WTC11 (cell line): ENCODE measurements at regions not wholly inside any gene's neighbourhood (a gene's known extent, or its start where the extent isn't known, plus 50 kb on each side); places are given as distances from the start of the nearest gene placed in this dataset.

Experiments
- ATAC-seq: fragments of 200-7000 bp; cut with Tn5 transposase; 2 replicates; pipeline ENCODE4 v1.10.0; 2021; ENCODE audit warnings: mild to moderate bottlenecking, moderate library complexity
- CTCF ChIA-PET: fragments of 300-600 bp; sonication (Branson Sonifier 250); formaldehyde crosslinking; loops from one replicate; lab custom pipeline; 2021; ENCODE audit warnings: antibody characterized with exemption; lab: Charles Lee
- POLR2A ChIA-PET: fragments of 350-600 bp; sonication (Branson Sonifier 250); formaldehyde crosslinking; loops from one replicate; lab custom pipeline; 2021; ENCODE audit warnings: antibody characterized with exemption; lab: Charles Lee
- DNase-seq: peaks from one replicate; pipeline ENCODE4 v3.0.0; 2021; ENCODE audit warnings: low spot score
- H3K27ac Mint-ChIP-seq: 2 replicates; pipeline ENCODE4 v1.8.0; 2021; ENCODE audit warnings: mixed read lengths
- H3K27me3 Mint-ChIP-seq: 2 replicates; pipeline ENCODE4 v1.8.0; 2021; ENCODE audit warnings: low read depth, mild to moderate bottlenecking, moderate library complexity, mixed read lengths
- H3K36me3 Mint-ChIP-seq: 2 replicates; pipeline ENCODE4 v1.8.0; 2021; ENCODE audit warnings: mixed read lengths
- H3K4me1 Mint-ChIP-seq: 2 replicates; pipeline ENCODE4 v1.8.0; 2022; ENCODE audit warnings: mixed read lengths
- H3K4me3 Mint-ChIP-seq: 2 replicates; pipeline ENCODE4 v1.8.0; 2021; ENCODE audit warnings: mild to moderate bottlenecking, moderate library complexity, mixed read lengths
- H3K9me3 Mint-ChIP-seq: 2 replicates; pipeline ENCODE4 v1.8.0; 2021; ENCODE audit warnings: mixed read lengths
- CREM ChIP-seq: sonication (generic); formaldehyde crosslinking; IDR thresholded peaks from 2 replicates; pipeline ENCODE4 v1.8.1; 2022; ENCODE audit warnings: mild to moderate bottlenecking, missing genetic modification reagents, moderate library complexity
- ETV6 ChIP-seq: sonication (generic); formaldehyde crosslinking; IDR thresholded peaks from 2 replicates; pipeline ENCODE4 v1.8.1; 2022; ENCODE audit warnings: mild to moderate bottlenecking, missing genetic modification reagents
- GRHL2 ChIP-seq: fragments of 250-450 bp; sonication (Bioruptor Pico); IDR thresholded peaks from 2 replicates; pipeline ENCODE4 v1.8.0; 2022; ENCODE audit warnings: mild to moderate bottlenecking, moderate library complexity; ENCODE audit not compliant: insufficient replicate concordance, severe bottlenecking
- JUN ChIP-seq: sonication (generic); formaldehyde crosslinking; IDR thresholded peaks from 2 replicates; pipeline ENCODE4 v1.8.0; 2023; ENCODE audit warnings: mild to moderate bottlenecking, missing genetic modification reagents
- MYBL2 ChIP-seq: sonication (generic); formaldehyde crosslinking; IDR thresholded peaks from 2 replicates; pipeline ENCODE4 v1.8.1; 2023; ENCODE audit warnings: mild to moderate bottlenecking, moderate library complexity, missing genetic modification reagents
- NR3C1 ChIP-seq: sonication (generic); formaldehyde crosslinking; conservative IDR thresholded peaks from 2 replicates; pipeline ENCODE4 v1.8.1; 2023; ENCODE audit warnings: low read depth, mild to moderate bottlenecking, missing genetic modification reagents
- RELA ChIP-seq: sonication (generic); formaldehyde crosslinking; IDR thresholded peaks from 2 replicates; pipeline ENCODE4 v1.8.1; 2022; ENCODE audit warnings: missing genetic modification reagents, mild to moderate bottlenecking, borderline replicate concordance
- SOX15 ChIP-seq: fragments of 250-450 bp; sonication (Bioruptor Pico); IDR thresholded peaks from 2 replicates; pipeline ENCODE4 v1.9.0; 2021; ENCODE audit warnings: mild to moderate bottlenecking
- TCF7 ChIP-seq: sonication (generic); formaldehyde crosslinking; IDR thresholded peaks from 2 replicates; pipeline ENCODE4 v1.8.0; 2022; ENCODE audit warnings: mild to moderate bottlenecking, low read depth, missing genetic modification reagents, moderate library complexity
- TEAD1 ChIP-seq: sonication (generic); formaldehyde crosslinking; IDR thresholded peaks from 2 replicates; pipeline ENCODE4 v1.8.0; 2022; ENCODE audit warnings: mild to moderate bottlenecking, missing genetic modification reagents
- ZNF219 ChIP-seq: sonication (generic); formaldehyde crosslinking; IDR thresholded peaks from 2 replicates; pipeline ENCODE4 v1.8.0; 2023; ENCODE audit warnings: missing genetic modification reagents, mild to moderate bottlenecking, borderline replicate concordance
- ZNF317 ChIP-seq: sonication (generic); formaldehyde crosslinking; IDR thresholded peaks from 2 replicates; pipeline ENCODE4 v1.8.1; 2023; ENCODE audit warnings: low read depth, mild to moderate bottlenecking, moderate library complexity, missing genetic modification reagents, borderline replicate concordance
- TF ChIP-seq, protein P1 (sequence below): sonication (generic); formaldehyde crosslinking; IDR thresholded peaks from 2 replicates; pipeline ENCODE4 v1.8.1; 2022; ENCODE audit warnings: mild to moderate bottlenecking, missing genetic modification reagents, moderate library complexity, borderline replicate concordance
- TF ChIP-seq, protein P2 (sequence below): fragments of 250-450 bp; sonication (Bioruptor Pico); IDR thresholded peaks from 2 replicates; pipeline ENCODE4 v1.9.0; 2021; ENCODE audit warnings: moderate library complexity, mild to moderate bottlenecking, inconsistent platforms, borderline replicate concordance
- TF ChIP-seq, protein P3 (sequence below): sonication (generic); formaldehyde crosslinking; IDR thresholded peaks from 2 replicates; pipeline ENCODE4 v1.8.1; 2023; ENCODE audit warnings: mild to moderate bottlenecking, moderate library complexity, missing genetic modification reagents
- TF ChIP-seq, protein P4 (sequence below): sonication (generic); formaldehyde crosslinking; IDR thresholded peaks from 2 replicates; pipeline ENCODE4 v1.8.0; 2022; ENCODE audit warnings: mild to moderate bottlenecking, missing genetic modification reagents
- TF ChIP-seq, protein P5 (sequence below): fragments of 200-600 bp; IDR thresholded peaks from 2 replicates; pipeline ENCODE4 v1.8.0; 2022; ENCODE audit warnings: antibody characterized with exemption
- TF ChIP-seq, protein P6 (sequence below): sonication (generic); formaldehyde crosslinking; IDR thresholded peaks from 2 replicates; pipeline ENCODE4 v1.8.1; 2023; ENCODE audit warnings: mild to moderate bottlenecking, missing genetic modification reagents
- TF ChIP-seq, protein P7 (sequence below): fragments of 250-450 bp; sonication (Bioruptor Pico); IDR thresholded peaks from 2 replicates; pipeline ENCODE4 v1.9.0; 2021; ENCODE audit warnings: mild to moderate bottlenecking
- TF ChIP-seq, protein P8 (sequence below): sonication (generic); formaldehyde crosslinking; IDR thresholded peaks from 2 replicates; pipeline ENCODE4 v1.8.0; 2022; ENCODE audit warnings: mild to moderate bottlenecking, missing genetic modification reagents
- TF ChIP-seq, protein P9 (sequence below): sonication (generic); formaldehyde crosslinking; IDR thresholded peaks from 2 replicates; pipeline ENCODE4 v1.8.0; 2022; ENCODE audit warnings: mild to moderate bottlenecking, missing genetic modification reagents

DNA sequence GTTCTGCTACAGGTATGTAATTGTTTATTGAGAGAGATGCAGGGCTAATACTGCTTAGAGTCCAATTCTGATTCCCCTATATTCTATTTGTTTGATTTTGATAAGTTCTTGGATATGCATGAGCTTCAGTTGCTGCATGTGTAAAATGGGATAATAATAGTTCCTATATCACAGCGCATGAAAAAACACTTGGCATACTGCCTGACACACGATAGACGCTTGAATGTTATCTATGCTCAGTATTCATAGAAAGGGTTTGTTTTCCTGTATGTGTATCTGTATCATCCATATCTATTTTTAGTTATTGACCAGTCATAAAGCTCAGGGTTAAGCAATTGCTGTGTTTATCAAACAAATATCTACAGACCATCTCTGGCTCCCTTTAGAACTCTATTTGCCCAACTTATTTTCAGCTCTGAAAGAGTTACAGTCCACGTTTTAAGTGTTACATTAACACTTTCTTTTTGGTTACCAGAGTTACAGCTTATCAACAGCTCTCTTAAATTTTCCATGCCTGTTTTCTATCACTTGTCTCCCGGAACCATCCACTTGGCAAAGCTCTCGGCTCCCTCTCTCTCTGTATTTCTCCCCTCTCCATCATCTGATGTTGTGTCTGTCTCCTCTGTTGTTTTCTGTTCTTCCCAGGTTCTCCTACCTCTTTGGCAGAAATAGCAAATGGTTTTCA, 334.8 kb downstream of the CBLN1 start:
- CTCF ChIA-PET: interaction anchor here (1.0 kb wide), 1 partner anchor 402 kb away, joined by 3 read pairs; no protein-coding TSS in a partner anchor
- no peak overlapping the region for H3K27ac Mint-ChIP-seq
- no peak overlapping the region for H3K4me3 Mint-ChIP-seq
- DNase-seq (no peak), ATAC-seq (no peak)
- peaks cover 21% of the 10 kb centered on the region for H3K9me3 Mint-ChIP-seq
- TF ChIP-seq, protein P1, sequence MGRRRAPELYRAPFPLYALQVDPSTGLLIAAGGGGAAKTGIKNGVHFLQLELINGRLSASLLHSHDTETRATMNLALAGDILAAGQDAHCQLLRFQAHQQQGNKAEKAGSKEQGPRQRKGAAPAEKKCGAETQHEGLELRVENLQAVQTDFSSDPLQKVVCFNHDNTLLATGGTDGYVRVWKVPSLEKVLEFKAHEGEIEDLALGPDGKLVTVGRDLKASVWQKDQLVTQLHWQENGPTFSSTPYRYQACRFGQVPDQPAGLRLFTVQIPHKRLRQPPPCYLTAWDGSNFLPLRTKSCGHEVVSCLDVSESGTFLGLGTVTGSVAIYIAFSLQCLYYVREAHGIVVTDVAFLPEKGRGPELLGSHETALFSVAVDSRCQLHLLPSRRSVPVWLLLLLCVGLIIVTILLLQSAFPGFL: no peak
- TF ChIP-seq, protein P2, sequence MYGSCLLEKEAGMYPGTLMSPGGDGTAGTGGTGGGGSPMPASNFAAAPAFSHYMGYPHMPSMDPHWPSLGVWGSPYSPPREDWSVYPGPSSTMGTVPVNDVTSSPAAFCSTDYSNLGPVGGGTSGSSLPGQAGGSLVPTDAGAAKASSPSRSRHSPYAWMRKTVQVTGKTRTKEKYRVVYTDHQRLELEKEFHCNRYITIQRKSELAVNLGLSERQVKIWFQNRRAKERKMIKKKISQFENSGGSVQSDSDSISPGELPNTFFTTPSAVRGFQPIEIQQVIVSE (CRISPR knock-in tag): no peak
- TF ChIP-seq MYBL2 (CRISPR knock-in tag) (no peak), GRHL2 (CRISPR knock-in tag) (no peak), TEAD1 (CRISPR knock-in tag) (no peak), ZNF317 (no peak), RELA (CRISPR knock-in tag) (no peak), NR3C1 (CRISPR knock-in tag) (no peak), CREM (no peak)
- TF ChIP-seq, protein P3, sequence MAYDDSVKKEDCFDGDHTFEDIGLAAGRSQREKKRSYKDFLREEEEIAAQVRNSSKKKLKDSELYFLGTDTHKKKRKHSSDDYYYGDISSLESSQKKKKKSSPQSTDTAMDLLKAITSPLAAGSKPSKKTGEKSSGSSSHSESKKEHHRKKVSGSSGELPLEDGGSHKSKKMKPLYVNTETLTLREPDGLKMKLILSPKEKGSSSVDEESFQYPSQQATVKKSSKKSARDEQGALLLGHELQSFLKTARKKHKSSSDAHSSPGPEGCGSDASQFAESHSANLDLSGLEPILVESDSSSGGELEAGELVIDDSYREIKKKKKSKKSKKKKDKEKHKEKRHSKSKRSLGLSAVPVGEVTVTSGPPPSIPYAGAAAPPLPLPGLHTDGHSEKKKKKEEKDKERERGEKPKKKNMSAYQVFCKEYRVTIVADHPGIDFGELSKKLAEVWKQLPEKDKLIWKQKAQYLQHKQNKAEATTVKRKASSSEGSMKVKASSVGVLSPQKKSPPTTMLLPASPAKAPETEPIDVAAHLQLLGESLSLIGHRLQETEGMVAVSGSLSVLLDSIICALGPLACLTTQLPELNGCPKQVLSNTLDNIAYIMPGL (CRISPR knock-in tag): no peak
- TF ChIP-seq, protein P4, sequence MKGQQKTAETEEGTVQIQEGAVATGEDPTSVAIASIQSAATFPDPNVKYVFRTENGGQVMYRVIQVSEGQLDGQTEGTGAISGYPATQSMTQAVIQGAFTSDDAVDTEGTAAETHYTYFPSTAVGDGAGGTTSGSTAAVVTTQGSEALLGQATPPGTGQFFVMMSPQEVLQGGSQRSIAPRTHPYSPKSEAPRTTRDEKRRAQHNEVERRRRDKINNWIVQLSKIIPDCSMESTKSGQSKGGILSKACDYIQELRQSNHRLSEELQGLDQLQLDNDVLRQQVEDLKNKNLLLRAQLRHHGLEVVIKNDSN: no peak
- H3K4me1 Mint-ChIP-seq: no peaks in the 10 kb centered on the region
- POLR2A ChIA-PET: no interaction called here
- peaks cover 5% of the 10 kb centered on the region; the same call in 1 of the 2 replicates for H3K36me3 Mint-ChIP-seq
- no peaks in the 10 kb centered on the region; the same call in 1 of the 2 replicates for H3K27me3 Mint-ChIP-seq

DNA sequence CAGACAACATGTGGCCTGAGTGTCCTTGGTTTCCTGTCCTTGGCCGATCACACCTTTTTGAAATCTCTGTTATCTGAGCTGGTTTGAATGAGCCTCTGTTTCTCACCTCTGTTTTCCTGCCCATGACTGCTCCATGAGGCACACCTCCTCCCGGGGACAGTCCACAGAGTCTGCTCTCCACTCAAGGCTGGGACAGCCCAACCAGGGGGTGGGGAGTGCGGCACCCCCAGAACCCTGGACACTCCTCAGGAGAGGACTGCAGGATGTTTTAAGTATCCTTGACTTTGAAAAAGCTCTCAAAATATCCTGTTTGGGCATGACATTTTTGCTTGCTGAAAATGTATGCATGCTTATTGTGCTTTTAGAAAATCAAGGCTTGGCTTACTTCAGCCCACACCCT, 333.0 kb upstream of the N4BP1 start:
- DNase-seq: no peak
- 0 out of 2 replicates have a peak, but pooled peaks cover 4% of the 10 kb centered on the region for H3K9me3 Mint-ChIP-seq
- H3K4me1 Mint-ChIP-seq: 0 out of 2 replicates have a peak, but pooled peaks cover 3% of the 10 kb centered on the region
- H3K27ac Mint-ChIP-seq: no peak overlapping the region
- ChIA-PET POLR2A (no interaction called here), CTCF (no interaction called here)
- H3K4me3 Mint-ChIP-seq: no peak overlapping the region
- no peaks in the 10 kb centered on the region; the same call in 1 of the 2 replicates for H3K27me3 Mint-ChIP-seq
- ATAC-seq: no peak
- H3K36me3 Mint-ChIP-seq: no peaks in the 10 kb centered on the region
- TF ChIP-seq, protein P5, sequence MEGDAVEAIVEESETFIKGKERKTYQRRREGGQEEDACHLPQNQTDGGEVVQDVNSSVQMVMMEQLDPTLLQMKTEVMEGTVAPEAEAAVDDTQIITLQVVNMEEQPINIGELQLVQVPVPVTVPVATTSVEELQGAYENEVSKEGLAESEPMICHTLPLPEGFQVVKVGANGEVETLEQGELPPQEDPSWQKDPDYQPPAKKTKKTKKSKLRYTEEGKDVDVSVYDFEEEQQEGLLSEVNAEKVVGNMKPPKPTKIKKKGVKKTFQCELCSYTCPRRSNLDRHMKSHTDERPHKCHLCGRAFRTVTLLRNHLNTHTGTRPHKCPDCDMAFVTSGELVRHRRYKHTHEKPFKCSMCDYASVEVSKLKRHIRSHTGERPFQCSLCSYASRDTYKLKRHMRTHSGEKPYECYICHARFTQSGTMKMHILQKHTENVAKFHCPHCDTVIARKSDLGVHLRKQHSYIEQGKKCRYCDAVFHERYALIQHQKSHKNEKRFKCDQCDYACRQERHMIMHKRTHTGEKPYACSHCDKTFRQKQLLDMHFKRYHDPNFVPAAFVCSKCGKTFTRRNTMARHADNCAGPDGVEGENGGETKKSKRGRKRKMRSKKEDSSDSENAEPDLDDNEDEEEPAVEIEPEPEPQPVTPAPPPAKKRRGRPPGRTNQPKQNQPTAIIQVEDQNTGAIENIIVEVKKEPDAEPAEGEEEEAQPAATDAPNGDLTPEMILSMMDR: no peak
- TF ChIP-seq, protein P6, sequence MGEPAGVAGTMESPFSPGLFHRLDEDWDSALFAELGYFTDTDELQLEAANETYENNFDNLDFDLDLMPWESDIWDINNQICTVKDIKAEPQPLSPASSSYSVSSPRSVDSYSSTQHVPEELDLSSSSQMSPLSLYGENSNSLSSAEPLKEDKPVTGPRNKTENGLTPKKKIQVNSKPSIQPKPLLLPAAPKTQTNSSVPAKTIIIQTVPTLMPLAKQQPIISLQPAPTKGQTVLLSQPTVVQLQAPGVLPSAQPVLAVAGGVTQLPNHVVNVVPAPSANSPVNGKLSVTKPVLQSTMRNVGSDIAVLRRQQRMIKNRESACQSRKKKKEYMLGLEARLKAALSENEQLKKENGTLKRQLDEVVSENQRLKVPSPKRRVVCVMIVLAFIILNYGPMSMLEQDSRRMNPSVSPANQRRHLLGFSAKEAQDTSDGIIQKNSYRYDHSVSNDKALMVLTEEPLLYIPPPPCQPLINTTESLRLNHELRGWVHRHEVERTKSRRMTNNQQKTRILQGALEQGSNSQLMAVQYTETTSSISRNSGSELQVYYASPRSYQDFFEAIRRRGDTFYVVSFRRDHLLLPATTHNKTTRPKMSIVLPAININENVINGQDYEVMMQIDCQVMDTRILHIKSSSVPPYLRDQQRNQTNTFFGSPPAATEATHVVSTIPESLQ (CRISPR knock-in tag): no peak
- TF ChIP-seq, protein P7, sequence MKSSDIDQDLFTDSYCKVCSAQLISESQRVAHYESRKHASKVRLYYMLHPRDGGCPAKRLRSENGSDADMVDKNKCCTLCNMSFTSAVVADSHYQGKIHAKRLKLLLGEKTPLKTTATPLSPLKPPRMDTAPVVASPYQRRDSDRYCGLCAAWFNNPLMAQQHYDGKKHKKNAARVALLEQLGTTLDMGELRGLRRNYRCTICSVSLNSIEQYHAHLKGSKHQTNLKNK (CRISPR knock-in tag): no peak
- TF ChIP-seq, protein P8, sequence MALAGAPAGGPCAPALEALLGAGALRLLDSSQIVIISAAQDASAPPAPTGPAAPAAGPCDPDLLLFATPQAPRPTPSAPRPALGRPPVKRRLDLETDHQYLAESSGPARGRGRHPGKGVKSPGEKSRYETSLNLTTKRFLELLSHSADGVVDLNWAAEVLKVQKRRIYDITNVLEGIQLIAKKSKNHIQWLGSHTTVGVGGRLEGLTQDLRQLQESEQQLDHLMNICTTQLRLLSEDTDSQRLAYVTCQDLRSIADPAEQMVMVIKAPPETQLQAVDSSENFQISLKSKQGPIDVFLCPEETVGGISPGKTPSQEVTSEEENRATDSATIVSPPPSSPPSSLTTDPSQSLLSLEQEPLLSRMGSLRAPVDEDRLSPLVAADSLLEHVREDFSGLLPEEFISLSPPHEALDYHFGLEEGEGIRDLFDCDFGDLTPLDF (CRISPR knock-in tag): no peak
- no peak for TF ChIP-seq ZNF219 (CRISPR knock-in tag)
- TF ChIP-seq, protein P9, sequence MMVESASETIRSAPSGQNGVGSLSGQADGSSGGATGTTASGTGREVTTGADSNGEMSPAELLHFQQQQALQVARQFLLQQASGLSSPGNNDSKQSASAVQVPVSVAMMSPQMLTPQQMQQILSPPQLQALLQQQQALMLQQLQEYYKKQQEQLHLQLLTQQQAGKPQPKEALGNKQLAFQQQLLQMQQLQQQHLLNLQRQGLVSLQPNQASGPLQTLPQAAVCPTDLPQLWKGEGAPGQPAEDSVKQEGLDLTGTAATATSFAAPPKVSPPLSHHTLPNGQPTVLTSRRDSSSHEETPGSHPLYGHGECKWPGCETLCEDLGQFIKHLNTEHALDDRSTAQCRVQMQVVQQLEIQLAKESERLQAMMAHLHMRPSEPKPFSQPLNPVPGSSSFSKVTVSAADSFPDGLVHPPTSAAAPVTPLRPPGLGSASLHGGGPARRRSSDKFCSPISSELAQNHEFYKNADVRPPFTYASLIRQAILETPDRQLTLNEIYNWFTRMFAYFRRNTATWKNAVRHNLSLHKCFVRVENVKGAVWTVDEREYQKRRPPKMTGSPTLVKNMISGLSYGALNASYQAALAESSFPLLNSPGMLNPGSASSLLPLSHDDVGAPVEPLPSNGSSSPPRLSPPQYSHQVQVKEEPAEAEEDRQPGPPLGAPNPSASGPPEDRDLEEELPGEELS: no peak
- no peak for TF ChIP-seq ZNF317
- TF ChIP-seq, protein P4: no peak
- TF ChIP-seq SOX15: no peak
- TF ChIP-seq ETV6 (CRISPR knock-in tag): no peak
- no peak for TF ChIP-seq TCF7 (CRISPR knock-in tag)
- TF ChIP-seq JUN (CRISPR knock-in tag): no peak
